ENCODE measurements at regions not wholly inside any gene's neighbourhood (a gene's known extent, or its start where the extent isn't known, plus 50 kb on each side); places are given as distances from the start of the nearest gene placed in this dataset.
A peak's percentile ranks its signal among the peaks of the same experiment; 100 is the strongest.
"Not testable (repeated sequence)": the region's sequence is repeated elsewhere in the genome, so short reads cannot be mapped to it uniquely, and the experiment has no call there.

DNA sequence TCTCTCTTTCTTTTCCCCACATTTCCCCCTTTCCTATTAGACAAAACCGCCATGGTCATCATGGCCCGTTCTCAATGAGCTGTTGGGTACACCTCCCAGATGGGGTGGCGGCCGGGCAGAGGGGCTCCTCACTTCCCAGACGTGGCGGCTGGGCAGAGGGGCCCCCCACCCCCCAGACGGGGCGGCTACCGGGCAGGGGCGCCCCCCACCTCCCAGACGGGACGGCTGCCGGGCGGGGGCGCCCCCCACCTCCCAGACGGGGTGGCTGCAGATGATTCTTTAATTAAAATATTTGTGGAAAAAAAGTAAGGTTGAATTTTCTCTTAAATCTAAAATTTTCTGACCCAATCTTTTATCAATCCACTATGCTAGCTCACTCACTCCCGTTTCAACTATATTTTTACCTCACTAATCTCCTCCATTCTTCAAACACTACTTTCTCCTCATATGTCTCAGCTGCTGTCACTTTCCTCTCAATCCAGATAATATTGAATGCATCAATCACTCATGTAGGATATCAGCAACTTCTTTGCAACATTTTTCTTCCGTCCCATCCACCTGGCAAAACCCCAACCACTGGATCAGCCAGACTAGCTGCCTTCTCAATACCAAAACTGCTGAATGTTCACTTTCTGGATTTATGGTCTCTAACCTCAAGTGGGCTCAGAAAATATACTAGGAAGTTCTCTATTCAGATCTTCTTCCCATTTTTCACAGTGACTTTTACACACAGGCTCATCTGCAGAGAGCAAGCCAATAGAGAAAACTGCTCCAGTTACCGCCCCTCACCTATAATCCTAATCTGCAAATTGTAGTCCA is 81.1 kb upstream of the TRIM24 start:
- no peak for DNase-seq

DNA sequence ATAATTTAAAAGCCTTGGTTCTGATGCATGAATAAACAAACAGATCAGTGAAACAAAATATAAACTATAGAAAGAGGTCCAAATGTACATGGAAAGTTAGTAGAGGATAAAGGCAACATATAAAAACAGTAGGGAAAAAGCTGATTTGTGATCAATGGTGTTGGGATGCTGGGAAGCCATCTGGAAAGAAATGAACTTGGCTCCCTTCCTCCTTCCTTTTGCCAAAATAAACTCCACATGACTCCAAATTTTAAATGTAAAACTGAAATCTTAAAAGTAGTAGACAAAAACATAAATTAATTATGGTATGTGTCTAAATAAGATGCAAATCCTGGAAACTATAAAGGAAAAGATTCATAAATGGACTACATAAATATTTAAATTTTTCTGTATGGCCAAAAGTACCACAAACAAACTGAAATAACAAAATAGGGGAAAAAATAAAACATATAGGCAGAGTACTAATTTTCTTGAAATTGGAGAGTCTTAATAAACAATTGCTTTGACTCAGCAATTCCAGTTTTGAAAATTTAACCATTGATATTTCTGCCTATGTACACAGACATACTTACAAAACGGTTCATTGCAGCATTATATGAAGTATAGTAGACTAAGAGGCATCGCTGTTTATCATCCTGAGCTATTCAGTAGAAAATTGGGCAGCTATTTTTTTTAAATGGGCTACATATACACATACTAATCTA is 77.0 kb upstream of the TRIM24 start:
- no peak for DNase-seq

DNA sequence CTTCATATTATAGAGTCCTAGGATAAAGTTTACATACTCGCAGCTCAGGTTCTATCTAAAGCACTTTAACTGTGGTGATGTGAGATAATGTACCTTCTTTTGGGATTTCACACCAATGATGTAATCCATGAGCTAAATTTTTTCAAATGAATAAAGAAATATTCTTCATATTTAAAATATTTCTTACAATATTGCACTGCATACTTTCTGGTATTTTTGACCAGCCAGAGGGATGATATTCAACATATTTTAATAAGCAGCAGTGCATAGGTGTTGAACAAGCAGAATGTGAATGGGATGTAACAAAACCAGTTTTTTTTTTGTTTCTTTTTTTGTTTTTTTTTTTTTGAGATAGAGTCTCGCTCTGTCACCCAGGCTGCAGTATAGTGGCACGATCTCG is 73.2 kb upstream of the TRIM24 start:
- no peak for DNase-seq

DNA sequence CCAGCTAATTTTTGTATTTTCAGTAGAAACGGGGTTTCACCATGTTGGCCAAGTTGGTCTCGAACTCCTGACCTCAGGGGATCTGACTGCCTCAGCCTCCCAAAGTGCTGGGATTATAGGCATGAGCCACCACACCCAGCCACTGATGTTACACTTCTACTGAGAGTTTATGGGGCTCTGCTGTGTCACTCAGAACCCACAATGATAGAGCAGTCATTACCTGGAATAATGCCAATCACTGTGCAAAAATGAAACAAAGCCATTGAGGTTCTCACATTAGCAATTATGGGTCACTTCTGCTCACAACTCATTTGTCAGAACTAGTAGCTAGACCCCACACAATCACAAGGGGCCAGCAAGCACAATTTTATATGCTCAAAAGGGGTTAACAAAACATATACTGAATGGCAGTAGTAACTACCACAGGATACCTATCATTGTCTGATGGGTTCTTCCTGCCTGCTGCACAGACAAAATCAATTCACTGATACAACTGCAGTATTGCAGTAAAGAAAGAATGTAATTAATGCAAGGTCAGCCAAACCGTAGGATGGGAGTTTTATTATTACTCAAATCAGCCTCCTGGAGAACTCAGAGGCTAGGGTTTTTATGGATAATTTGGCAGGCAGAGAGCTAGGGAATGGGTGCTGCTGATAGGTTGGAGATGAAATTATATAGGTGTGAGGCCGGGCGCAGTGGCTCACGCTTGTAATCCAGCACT is 72.1 kb upstream of the TRIM24 start:
- no peak for DNase-seq

DNA sequence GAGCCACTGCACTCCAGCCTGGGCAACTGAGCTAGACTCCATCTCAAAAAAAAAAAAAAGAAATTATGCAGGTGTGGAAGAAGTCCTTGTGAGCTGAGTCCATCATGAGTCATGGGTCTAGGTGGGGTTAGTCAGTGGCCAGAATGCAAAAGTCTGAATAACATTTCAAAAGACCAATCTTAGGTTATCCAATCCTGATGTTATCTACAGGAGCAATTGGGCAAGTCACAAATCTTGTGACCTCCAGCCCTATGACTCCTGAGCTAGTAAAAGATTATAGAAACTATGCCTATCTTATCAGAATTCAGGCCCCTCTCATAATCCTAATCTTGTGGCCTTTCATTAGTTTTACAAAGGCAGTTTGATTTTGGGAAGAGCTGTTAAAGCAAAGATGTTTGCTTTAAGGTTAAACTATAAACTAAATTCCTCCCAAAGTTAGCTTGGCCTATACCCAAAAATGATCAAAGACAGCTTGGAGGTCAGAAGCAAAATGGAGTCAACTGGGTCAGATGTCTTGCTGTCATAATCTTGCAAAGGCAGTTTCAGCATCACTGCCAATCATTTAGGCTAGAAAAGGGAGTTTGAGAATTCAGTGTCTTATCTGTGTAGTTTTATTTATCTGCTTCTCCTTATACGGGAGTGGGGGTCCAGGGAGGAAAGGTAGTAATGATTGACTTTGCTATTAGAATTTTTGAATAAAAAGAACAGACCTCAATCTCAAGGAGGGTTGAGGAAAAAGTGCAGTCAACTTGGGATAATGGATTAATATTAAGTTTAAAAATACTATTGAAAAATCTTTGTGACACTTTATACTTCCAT is 71.2 kb upstream of the TRIM24 start:
- DNase-seq: no peak

DNA sequence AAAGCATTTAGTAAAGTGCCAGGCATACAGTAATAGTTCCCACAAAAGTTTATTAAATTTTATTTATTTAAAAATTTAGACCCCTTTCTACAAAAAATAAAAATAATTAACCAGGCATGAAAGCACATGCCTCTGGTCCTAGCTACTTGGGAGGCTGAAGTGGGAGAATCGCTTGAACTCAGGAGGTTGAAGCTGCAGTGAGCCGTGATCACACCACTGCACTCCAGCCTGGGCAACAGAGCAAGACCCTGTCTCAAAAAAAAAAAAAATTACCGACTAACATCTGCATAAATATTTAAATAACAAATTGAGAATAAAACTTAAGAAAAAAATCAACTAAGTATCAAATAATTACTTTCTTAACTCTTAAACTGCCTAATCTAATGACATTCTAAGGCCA is 64.3 kb upstream of the TRIM24 start:
- no peak for DNase-seq

DNA sequence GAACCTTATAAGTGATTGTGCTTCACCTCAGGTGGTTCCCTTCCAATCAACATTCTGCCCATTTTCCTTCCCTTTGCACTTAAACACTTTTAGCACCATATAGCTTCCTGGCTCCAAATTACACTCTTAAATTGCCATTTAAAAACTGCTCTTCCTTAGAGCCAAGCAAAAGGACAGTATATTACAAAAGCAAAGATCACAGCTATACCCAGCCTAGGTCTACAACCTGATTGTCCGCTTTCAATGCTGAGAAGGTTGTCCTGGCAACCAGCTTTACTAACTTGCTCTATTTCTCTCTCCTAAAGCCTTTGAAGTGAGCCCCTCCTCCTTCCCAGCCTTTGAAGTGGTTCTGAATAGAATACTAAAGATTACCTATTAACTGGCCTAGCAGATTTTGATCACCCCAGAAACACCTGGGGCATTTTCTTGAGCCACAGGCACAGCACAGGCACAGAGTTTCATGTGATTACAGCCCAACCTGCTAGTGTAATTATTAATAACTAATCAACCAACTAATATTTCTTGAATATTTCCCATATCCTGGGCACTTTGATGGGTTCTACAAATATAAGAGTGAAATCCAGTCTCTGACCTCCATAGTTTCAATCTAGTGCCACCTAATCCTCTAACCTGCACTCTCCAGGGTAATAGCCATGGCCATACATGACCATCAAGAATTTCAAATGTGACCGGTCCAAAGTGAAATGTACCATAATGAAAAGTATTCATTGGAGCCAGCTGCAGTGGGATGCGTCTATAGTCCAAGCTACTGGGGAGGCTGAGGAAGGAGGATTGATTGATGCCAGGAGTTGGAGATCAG is 63.6 kb upstream of the TRIM24 start:
- no peak for DNase-seq

DNA sequence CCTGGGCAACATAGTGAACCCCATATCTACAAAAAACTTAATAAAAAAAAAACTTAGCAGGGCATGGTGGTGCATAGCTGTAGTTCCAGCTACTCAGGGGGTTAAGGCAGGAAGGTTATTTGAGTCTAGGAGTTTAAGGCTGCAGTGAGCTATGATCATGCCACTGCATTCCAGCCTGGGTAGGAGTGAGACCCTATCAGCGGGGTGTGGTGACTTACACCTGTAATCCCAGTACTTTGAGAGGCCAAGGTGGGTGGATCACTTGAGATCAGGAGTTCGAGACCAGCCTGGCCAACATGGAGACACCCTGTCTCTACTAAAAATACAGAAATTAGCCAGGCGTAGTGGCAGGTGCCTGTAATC is 63.0 kb upstream of the TRIM24 start:
- DNase-seq: not testable (repeated sequence)

DNA sequence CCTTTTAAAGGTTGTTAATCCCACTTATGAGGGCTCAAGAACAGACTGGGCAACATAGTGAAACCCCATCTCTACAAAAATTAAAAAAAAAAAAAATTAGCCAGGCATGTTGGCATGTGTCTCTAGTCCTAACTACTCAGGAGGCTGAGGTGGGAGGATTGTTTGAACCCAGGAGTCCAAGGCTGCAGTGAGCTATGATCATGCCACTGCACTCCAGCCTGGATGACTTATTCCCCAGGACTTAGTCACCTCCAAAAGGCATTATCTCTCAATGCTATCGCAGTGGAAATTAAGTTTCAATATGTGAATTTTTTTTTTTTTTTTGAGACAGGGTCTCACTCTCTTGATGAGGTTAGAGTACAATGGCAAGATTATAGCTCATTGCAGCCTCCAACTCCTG is 61.2 kb upstream of the TRIM24 start:
- DNase-seq: no peak

DNA sequence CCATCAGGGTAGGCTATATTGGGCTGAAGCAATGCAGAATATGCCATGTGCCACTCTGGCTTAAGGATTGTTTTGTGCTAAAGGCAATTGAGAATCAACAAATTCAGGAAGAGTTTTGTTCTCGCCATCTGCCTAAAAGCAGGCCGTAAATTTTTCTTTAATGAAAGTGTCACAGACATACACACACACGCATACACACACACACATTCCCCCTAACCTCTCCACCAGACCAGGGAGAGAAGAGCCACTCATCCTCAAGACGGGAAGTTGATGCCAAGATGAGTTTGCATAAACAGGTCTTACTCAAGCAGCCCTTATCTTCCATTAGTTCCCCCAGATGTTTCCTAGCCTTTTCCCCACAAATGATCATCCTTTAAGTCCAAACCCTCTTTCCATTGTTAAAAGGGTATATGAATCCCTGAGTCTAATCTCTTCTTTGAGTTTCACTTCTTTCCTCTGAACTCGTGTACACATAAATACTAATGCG is 59.6 kb upstream of the TRIM24 start:
- no peak for DNase-seq

DNA sequence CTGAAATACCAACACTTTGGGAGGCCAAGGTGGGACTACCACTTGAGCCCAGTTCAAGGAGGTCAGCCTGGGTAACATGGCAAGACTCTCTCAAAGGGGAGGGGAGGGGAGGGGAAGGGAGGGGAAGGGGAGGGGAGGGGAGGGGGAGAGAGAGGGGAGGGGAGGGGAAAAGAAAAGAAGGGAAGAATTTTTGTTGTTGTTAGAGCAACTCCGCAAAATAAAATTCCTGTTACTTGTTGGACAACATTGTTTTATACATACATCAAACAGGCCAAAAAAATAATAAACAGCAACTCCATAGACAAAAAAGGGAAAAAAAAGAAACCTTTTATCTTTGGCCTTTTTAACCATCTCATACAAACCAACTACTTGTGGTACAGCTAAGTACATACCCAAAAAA is 57.3 kb upstream of the TRIM24 start:
- no peak for DNase-seq

DNA sequence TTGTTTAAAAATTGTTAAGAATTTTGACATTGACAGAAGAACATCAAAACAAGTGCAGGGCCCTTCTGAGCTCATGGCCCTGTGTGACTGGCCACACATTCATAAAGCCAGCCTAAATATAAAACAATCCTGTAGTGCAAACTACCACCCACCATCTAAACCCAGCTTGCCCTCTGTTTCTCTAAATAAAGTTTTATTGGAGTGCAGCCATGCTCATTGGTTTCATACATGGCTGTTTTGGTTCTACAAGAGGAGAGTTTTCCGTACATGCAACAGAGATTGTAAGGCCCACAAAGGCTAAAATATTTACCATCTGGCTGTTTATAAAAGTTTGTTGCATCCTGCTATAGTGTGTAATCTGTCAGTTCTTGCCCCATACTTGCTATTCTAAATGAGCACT is 54.6 kb upstream of the TRIM24 start:
- no peak for DNase-seq

DNA sequence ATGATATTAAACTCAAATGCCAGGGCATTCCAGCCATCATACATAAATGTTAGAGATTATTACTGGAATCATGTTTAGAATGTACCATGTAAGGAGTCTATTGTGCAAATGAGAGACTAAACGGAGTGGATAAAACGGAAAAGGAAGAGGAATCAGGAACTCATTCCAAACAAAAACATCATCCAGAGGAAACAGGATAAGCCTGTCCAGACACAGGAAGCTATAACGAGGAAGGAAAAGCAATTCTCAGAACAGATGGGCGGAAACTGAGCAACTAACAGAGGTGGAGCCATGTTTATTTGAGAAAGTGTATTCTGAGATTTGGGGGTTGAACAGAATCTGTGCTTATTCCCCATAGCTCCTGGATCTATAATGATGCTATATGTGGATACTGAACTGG is 52.3 kb upstream of the TRIM24 start:
- peak; percentile 4 for DNase-seq

All from NCI-H2171 treated with DMSO at 0.1 percent for 48 hours (cell line).